ENCODE measurements at regions not wholly inside any gene's neighbourhood (a gene's known extent, or its start where the extent isn't known, plus 50 kb on each side); places are given as distances from the start of the nearest gene placed in this dataset.

DNA sequence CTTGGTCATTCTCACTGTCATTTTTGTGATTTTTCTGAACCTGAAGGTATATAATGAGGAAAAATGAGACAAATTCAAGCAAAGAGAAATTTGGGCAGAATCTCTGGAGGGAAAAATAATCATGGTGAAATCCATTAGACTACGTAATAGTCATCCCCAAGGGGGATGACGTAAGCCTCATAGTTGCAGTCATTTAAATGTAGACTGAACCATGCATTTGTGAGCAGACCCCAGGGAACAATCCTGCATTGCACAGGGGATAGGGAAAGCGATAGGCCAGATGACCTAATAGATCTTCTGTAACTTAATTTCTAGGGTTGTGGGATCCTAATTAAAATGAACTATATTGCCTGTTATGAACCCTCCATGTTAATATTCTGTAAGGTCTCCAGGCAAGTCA is 167.4 kb upstream of the C1orf21 start:
- DNase-seq (ENCODE audit: low spot score): no peak

- no peak for DNase-seq (ENCODE audit: low spot score)
Observed at GRCh38 chr1:184219883-184220282, 166.9 kb upstream of the C1orf21 start.

DNA sequence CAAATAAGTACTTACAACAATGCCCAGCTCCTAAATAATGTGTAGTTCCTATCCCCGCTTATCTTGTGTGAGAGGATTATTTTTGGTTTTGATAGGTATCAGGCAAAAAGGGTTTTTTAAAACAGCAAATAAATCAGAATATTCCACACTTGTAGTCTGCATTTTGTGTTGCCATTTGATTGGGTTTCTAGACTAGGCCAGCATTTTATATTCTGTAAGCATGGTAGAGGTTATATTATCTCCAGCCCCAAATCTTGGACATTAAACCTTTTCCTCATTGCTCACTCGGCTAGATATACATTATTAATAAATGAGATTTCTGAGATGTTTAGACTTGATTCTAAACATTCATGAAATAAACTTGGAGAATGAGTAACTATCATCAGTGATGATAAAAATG is 165.7 kb upstream of the C1orf21 start:
- no peak for DNase-seq (ENCODE audit: low spot score)

DNA sequence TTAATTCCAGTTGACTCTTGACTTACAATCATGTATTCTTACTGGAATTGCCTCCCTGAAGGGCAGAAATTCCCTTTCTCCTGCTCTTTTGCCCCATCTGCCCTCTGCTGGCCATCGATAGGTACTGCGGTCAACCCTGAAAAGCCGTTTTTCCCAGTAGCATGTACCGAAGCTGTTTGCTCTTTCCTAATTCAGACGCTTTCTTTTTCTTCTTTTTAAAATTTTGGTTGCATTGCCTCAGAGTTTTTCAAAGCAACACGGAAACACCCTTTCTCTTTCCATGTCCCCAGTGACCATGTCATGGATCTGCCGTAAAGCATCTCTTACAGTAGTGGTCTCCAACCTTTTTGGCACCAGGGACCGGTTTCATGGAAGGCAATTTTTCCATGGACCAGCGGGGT is 164.2 kb upstream of the C1orf21 start:
- DNase-seq (ENCODE audit: low spot score): peak; percentile 69

DNA sequence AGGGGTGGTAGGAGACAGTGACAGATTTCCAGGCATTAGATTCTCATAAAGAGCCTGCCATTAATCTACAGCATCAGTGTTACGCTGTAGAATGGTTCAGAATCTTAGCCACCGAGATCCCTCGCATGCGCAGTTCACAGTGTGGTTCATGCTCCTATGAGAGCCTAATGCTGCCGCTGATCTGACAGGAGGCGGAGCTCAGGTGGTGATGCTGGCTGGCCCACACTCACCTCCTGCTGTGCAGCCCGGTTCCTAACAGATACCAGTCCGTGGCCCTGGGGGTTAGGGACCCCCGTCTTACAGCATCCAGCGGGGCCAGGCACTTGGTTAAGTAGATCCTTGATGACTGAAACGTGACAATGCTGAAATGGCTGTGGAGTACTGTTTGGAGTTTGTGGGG is 163.6 kb upstream of the C1orf21 start:
- peak; percentile 28 for DNase-seq (ENCODE audit: low spot score)

- DNase-seq (ENCODE audit: low spot score): no peak
Observed at GRCh38 chr1:184225283-184226099, 161.3 kb upstream of the C1orf21 start.

DNA sequence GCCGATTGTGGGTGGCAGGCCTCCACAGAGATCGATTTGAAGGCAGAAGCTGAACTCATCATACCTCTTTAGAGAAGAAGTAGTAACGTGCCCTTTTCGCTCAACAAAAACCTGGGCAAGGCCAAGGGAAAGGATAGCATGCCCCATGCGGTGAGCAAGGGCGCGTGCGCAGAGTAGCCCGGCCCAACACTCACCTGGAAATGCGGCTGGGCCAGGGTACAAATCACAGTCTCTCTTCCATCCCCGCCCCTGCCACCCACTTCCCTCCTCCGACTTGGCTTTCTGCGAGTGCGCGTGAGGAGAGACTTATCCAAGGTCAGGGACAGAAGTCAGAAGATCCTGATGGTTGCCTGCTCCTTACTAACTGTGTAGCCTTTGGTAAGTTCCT is 160.7 kb upstream of the C1orf21 start:
- DNase-seq (ENCODE audit: low spot score): no peak

DNA sequence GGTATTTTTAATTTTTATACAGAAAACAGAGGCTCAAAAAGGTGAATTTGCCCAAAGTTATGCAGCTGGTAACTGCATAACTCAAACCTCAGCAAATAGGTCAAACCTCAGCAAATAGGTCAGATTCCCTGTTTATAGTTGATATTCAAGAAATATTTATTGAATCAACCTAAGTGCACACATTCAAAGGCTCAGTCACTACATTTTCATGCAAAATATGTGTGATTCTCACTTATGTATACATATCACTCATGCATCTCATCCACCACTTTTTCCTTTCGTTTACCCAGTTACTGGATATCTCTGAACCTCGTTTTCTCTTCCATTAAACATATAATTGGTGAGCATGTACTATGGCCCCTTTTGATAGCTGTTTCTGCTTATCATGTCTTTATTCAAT is 158.3 kb upstream of the C1orf21 start:
- no peak for DNase-seq (ENCODE audit: low spot score)

DNA sequence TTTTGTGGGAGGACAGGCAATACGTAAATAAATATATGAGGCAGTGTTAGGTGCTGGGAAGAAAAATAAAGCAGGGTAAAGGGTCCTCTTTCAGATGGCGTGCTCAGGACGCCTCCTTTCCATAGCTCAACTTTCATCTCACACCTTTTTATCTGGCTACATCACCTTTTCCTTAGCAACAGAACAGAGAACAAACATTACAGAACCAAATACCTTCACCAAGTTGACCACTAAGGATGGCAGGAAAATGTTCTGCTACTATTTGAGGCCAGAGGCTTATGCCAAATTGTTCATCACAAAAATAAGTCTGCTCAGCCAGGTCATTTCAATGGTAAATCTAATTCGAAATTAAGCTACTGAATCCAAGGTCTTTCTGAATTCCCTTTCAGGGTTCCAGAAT is 149.2 kb upstream of the C1orf21 start:
- DNase-seq (ENCODE audit: low spot score): no peak

- DNase-seq (ENCODE audit: low spot score): no peak
Observed at GRCh38 chr1:184241446-184241845, 145.4 kb upstream of the C1orf21 start.

GRCh38 chr1:184242507-184242943 is 144.3 kb upstream of the C1orf21 start:
- no peak for DNase-seq (ENCODE audit: low spot score)

DNA sequence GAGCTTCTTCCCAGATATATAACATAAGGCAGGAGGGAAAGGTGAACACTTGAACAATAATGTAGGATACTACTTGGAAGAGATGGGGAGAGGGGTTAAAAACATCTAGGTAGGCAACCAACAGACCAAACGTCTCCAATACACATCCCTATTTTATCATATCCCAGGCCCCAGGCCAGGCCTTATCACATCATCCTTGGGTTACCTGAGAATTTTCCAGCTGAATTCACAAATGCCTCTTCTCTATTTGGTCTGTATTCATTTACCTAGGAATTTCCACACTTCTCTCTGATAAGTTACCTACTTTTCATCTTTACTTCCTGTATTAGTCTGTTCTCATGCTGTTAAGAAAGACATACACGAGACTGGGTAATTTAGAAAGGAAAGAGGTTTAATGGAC is 141.9 kb upstream of the C1orf21 start:
- DNase-seq (ENCODE audit: low spot score): no peak

DNA sequence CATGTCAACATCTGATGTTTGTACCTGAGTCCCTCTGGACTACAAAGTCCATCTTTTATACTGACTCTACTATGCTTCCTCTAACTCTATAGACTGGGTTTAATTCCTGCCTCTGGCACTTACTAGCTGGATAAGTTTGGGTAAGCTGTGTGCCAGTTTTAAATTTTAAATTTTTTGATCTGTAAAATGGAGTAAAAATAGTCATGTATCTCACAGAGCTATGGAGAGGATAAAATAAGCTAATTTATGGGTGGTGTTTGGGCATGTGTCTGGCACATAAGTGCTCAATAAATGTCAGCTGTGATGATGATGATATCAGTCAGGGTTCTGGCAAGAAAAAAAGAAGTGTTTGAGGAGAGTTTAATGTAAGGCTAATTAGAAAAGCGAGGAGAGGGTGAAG is 139.2 kb upstream of the C1orf21 start:
- no peak for DNase-seq (ENCODE audit: low spot score)

- DNase-seq (ENCODE audit: low spot score): no peak
Observed at GRCh38 chr1:184253921-184254320, 132.9 kb upstream of the C1orf21 start.

- DNase-seq (ENCODE audit: low spot score): no peak
Observed at GRCh38 chr1:184254849-184255248, 132.0 kb upstream of the C1orf21 start.

DNA sequence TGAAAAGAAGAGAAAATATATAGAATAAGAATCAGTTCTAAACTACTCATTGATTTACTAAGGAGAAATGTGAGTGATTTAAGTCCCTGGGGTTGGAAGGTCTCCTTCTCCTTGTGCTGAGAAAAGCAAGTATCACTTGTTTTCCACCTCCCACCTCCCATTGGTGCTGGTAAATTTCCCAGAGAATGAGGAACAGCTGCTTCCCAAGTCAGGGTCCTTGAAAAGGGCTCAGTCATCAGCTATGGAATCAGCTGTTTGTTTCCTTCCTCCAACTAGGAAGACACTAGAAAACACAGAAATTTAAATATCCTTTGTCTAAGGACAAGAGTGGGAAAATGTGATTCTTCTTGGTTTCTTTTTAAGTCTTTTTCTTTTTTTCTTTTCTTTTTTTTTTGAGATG is 131.3 kb upstream of the C1orf21 start:
- peak; percentile 13 for DNase-seq (ENCODE audit: low spot score)

- DNase-seq (ENCODE audit: low spot score): no peak
Observed at GRCh38 chr1:184257873-184258272, 129.0 kb upstream of the C1orf21 start.

GRCh38 chr1:184258525-184258924 is 128.3 kb upstream of the C1orf21 start:
- DNase-seq (ENCODE audit: low spot score): no peak

- DNase-seq (ENCODE audit: low spot score): no peak
Observed at GRCh38 chr1:184260382-184260781, 126.4 kb upstream of the C1orf21 start.

DNA sequence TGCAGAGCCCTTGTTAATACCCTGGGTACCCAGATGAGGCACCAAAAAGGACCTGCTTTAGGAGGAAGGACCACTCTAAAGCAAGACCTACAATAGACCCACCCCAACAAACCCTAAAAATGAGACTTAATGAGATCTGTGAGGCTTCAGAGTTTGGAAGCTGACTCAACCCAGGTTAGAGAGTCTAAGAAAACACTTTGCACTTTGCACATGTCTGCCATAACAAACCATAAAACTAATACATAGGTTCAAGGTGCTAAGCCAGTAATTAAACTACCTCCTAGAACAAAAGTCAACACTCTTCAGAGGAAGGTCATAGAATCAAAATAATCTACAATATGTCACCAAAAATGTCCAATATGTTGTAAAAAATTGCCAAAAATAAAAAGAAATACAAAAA is 124.7 kb upstream of the C1orf21 start:
- DNase-seq (ENCODE audit: low spot score): no peak

DNA sequence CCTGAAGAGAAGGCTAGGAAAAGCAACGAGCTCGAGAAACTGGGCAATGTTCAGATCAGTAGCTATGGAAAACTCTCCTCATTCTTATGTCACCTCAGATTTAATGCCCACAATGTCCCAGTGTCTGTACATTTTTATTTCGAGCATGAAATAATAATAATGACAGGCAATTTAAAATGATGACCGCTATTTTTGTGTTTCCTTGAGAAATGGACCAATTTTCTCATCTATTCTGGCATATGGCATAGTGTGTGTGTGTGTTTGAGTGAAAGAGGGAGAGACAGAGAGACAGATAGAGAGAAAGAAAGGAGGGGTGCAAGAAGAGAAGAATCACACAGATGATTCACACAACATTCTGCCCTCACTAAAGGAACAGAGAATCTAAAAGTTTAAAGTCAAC is 119.1 kb upstream of the C1orf21 start:
- DNase-seq (ENCODE audit: low spot score): no peak

- no peak for DNase-seq (ENCODE audit: low spot score)
Observed at GRCh38 chr1:184270556-184270955, 116.3 kb upstream of the C1orf21 start.

- no peak for DNase-seq (ENCODE audit: low spot score)
Observed at GRCh38 chr1:184272175-184272866, 114.5 kb upstream of the C1orf21 start.

- no peak for DNase-seq (ENCODE audit: low spot score)
Observed at GRCh38 chr1:184276416-184276815, 110.4 kb upstream of the C1orf21 start.

Measured in Ammon's horn (tissue), 1 donor.